Smooth muscle cell (in vitro differentiated cells): ENCODE measurements at regions not wholly inside any gene's neighbourhood (a gene's known extent, or its start where the extent isn't known, plus 50 kb on each side); places are given as distances from the start of the nearest gene placed in this dataset.

Experiments
- DNase-seq: peaks from one replicate; lab custom pipeline; 2025; ENCODE audit not compliant: unreplicated experiment; lab: John Stamatoyannopoulos, UW
- H2AFZ ChIP-seq: fragments of 200-600 bp; sonication (generic); 2 replicates; pipeline ENCODE4 v1.6.0; 2016; ENCODE audit warnings: antibody characterized with exemption, low read depth, mild to moderate bottlenecking
- H3F3A ChIP-seq: fragments of 200-600 bp; sonication (generic); 2 replicates; pipeline ENCODE4 v1.6.0; 2017; ENCODE audit warnings: antibody characterized with exemption, low read depth
- H3K27ac ChIP-seq: fragments of 200-600 bp; sonication (generic); 2 replicates; pipeline ENCODE4 v1.5.1; 2016; ENCODE audit warnings: low read depth, mild to moderate bottlenecking
- H3K27me3 ChIP-seq: fragments of 200-600 bp; sonication (generic); 2 replicates; pipeline ENCODE4 v1.6.1; 2016; ENCODE audit warnings: low read depth, mild to moderate bottlenecking
- H3K36me3 ChIP-seq: fragments of 200-600 bp; sonication (generic); 2 replicates; pipeline ENCODE4 v1.5.1; 2016; ENCODE audit warnings: low read depth
- H3K4me1 ChIP-seq: fragments of 200-600 bp; sonication (generic); 2 replicates; pipeline ENCODE4 v1.5.1; 2016; ENCODE audit warnings: low read depth
- H3K4me2 ChIP-seq: fragments of 200-600 bp; sonication (generic); 2 replicates; pipeline ENCODE4 v1.6.0; 2016; ENCODE audit warnings: mild to moderate bottlenecking
- H3K4me3 ChIP-seq: fragments of 200-600 bp; sonication (generic); 2 replicates; pipeline ENCODE4 v1.5.1; 2016; ENCODE audit warnings: mild to moderate bottlenecking
- H3K79me2 ChIP-seq: fragments of 200-600 bp; sonication (generic); 2 replicates; pipeline ENCODE4 v1.6.0; 2016; ENCODE audit warnings: low read depth, mild to moderate bottlenecking
- H3K9ac ChIP-seq: fragments of 200-600 bp; sonication (generic); 2 replicates; pipeline ENCODE4 v1.6.0; 2016; ENCODE audit warnings: low read depth
- H3K9me3 ChIP-seq: fragments of 200-600 bp; sonication (generic); replicated peaks from 2 replicates; pipeline ENCODE4 v1.5.1; 2016; ENCODE audit warnings: low read depth
- H4K20me1 ChIP-seq: fragments of 200-600 bp; sonication (generic); 2 replicates; pipeline ENCODE4 v1.6.0; 2016; ENCODE audit warnings: low read depth
- CTCF ChIP-seq: fragments of 200-600 bp; sonication (generic); IDR thresholded peaks from 2 replicates; pipeline ENCODE4 v1.5.1; 2017; ENCODE audit warnings: borderline replicate concordance, mild to moderate bottlenecking, antibody characterized with exemption; ENCODE audit not compliant: insufficient read depth, poor library complexity, severe bottlenecking
- WGBS: methylation state at CpG from one replicate; pipeline ENCODE4 v1.1.7; 2016; ENCODE audit warnings: low lambda C conversion rate; 5-methylcytosine and 5-hydroxymethylcytosine counted together

GRCh38 chr3:177567833-177568232 lies 370.6 kb upstream of the TBL1XR1 start:
- Histone ChIP-seq H3K4me2 (no peak overlapping the region), H3K36me3 (no peaks in the 10 kb centered on the region), H3F3A (no peaks in the 10 kb centered on the region), H3K79me2 (no peaks in the 10 kb centered on the region), H3K27ac (no peak overlapping the region), H3K27me3 (no peaks in the 10 kb centered on the region), H3K9ac (no peak overlapping the region), H4K20me1 (no peaks in the 10 kb centered on the region), H2AFZ (no peak overlapping the region), H3K4me1 (no peaks in the 10 kb centered on the region), H3K4me3 (no peak overlapping the region), H3K9me3 (no peaks in the 10 kb centered on the region)
- no peak for TF ChIP-seq CTCF
- WGBS, result 98% methylated on average over 1 of the region's 1 CpG
- DNase-seq, result no peak

- Histone ChIP-seq H2AFZ (no peak overlapping the region), H3F3A (no peaks in the 10 kb centered on the region), H3K4me1 (no peaks in the 10 kb centered on the region), H3K27ac (no peak overlapping the region), H3K36me3 (no peaks in the 10 kb centered on the region), H3K27me3 (no peaks in the 10 kb centered on the region), H4K20me1 (no peaks in the 10 kb centered on the region), H3K9me3 (no peaks in the 10 kb centered on the region), H3K4me2 (no peak overlapping the region), H3K4me3 (no peak overlapping the region), H3K79me2 (no peaks in the 10 kb centered on the region), H3K9ac (no peak overlapping the region)
- no peak for DNase-seq
- TF ChIP-seq CTCF, result no peak
- WGBS, result 92% methylated on average over 4 of the region's 4 CpGs
Observed at GRCh38 chr3:177569193-177569592, 371.9 kb upstream of the TBL1XR1 start.

GRCh38 chr3:177569875-177570657 lies 372.8 kb upstream of the TBL1XR1 start:
- Histone ChIP-seq H3K36me3 (no peaks in the 10 kb centered on the region), H3F3A (no peaks in the 10 kb centered on the region), H3K79me2 (no peaks in the 10 kb centered on the region), H3K4me1 (no peaks in the 10 kb centered on the region), H3K27ac (peak overlapping the region; percentile 17), H3K27me3 (no peaks in the 10 kb centered on the region), H3K4me2 (no peak overlapping the region), H3K9me3 (no peaks in the 10 kb centered on the region), H4K20me1 (no peaks in the 10 kb centered on the region), H2AFZ (no peak overlapping the region), H3K9ac (no peak overlapping the region), H3K4me3 (no peak overlapping the region)
- no peak for TF ChIP-seq CTCF
- no peak for DNase-seq
- 64% methylated on average over 4 of the region's 4 CpGs for WGBS
